ENCODE measurements at regions not wholly inside any gene's neighbourhood (a gene's known extent, or its start where the extent isn't known, plus 50 kb on each side); places are given as distances from the start of the nearest gene placed in this dataset.
"Not testable (repeated sequence)": the region's sequence is repeated elsewhere in the genome, so short reads cannot be mapped to it uniquely, and the experiment has no call there.

DNA sequence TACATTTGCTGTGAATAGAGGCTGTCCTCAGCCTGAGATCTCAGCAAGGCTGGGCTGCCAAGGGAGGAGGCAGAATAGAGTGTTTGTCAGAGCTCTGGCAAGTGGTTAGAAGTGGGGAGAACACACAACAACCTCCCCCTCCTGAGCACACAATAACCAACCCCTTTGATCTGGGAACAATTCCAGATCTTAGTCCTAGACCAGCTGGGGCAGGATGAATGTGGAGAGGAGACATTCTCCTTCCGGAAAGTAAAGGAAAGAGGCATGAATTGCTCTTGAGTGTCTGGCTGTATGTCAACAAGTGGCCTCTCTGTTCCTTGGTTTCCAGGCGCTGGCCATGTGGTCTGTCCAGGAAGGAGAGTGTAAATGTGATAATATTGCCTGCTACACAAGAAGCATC is 114.9 kb upstream of the TMTC4 start:
- peaks cover 0 to 12% (median 7%) of the 10 kb centered on the region in 3 donors for H3K27me3 Mint-ChIP-seq (ENCODE audit: low read depth in 3 of 3)
- H3K4me3 Mint-ChIP-seq: no peak overlapping the region
- H3K27ac Mint-ChIP-seq: no peak overlapping the region
- no peak for DNase-seq
- no peaks in the 10 kb centered on the region for H3K4me1 Mint-ChIP-seq
- no peaks in the 10 kb centered on the region for H3K36me3 Mint-ChIP-seq
- peaks cover 0 to 8% (median 3%) of the 10 kb centered on the region in 6 donors for H3K9me3 Mint-ChIP-seq

DNA sequence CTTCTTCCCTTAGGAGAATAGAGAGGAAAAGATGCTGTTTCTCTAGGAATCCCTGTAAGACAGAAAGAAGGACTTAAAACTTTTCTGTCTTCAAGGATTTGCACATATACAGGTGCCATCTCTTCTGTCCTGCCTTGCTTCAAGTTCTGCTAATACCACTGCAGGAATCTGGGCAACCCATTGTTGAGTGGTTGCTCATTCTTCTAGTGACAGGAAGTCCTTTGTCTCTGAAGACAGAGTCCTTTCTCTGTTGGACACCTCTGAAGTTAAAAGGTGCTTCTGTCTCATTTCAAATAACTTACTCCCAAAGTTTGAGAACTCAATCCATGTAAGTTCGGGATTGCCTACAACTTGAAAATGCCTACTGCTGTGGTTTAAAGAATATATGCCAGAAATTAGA is 114.4 kb upstream of the TMTC4 start:
- Mint-ChIP-seq H3K27me3 (ENCODE audit: low read depth in 3 of 3) (peaks cover 0 to 12% (median 7%) of the 10 kb centered on the region in 3 donors), H3K4me3 (no peak overlapping the region)

DNA sequence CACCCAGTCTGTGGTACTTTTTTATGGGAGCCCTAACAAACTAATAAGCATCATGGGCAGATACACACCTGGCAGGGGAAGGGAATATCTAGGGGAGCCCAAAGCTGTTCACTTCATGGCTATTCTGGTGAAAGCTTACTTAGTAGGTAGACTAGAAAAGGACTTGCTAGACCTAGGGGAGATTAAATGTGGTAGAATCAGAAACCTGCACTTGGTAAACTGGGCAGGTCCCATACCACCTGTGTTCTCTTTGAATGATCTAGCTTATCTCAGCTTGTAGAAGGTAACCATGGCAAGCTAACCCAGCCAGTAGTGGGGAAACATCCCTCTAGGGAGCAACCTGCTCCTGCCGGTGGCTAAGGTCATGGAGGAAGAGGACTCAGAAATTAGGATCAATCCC is 113.9 kb upstream of the TMTC4 start:
- H3K27me3 Mint-ChIP-seq (ENCODE audit: low read depth in 3 of 3): peaks cover 0 to 12% (median 7%) of the 10 kb centered on the region in 3 donors
- no peaks in the 10 kb centered on the region for H3K36me3 Mint-ChIP-seq
- H3K9me3 Mint-ChIP-seq: peaks cover 0 to 5% (median 3%) of the 10 kb centered on the region in 6 donors
- no peak for DNase-seq
- no peak overlapping the region for H3K27ac Mint-ChIP-seq
- no peaks in the 10 kb centered on the region for H3K4me1 Mint-ChIP-seq
- H3K4me3 Mint-ChIP-seq: no peak overlapping the region

More for the DNA sequence above, 114.4 kb upstream of the TMTC4 start:
- no peak overlapping the region for H3K27ac Mint-ChIP-seq
- H3K9me3 Mint-ChIP-seq: peaks cover 0 to 8% (median 3%) of the 10 kb centered on the region in 6 donors
- no peaks in the 10 kb centered on the region for H3K4me1 Mint-ChIP-seq
- no peak for DNase-seq
- H3K36me3 Mint-ChIP-seq: no peaks in the 10 kb centered on the region

GRCh38 chr13:100787899-100788298 is 113.3 kb upstream of the TMTC4 start:
- H3K36me3 Mint-ChIP-seq: no peaks in the 10 kb centered on the region
- no peak for DNase-seq
- H3K27me3 Mint-ChIP-seq (ENCODE audit: low read depth in 3 of 3): peaks cover 0 to 12% (median 7%) of the 10 kb centered on the region in 3 donors
- no peak overlapping the region for H3K27ac Mint-ChIP-seq
- peaks cover 0 to 4% (median 0%) of the 10 kb centered on the region in 6 donors for H3K9me3 Mint-ChIP-seq
- H3K4me3 Mint-ChIP-seq: no peak overlapping the region
- no peaks in the 10 kb centered on the region for H3K4me1 Mint-ChIP-seq

DNA sequence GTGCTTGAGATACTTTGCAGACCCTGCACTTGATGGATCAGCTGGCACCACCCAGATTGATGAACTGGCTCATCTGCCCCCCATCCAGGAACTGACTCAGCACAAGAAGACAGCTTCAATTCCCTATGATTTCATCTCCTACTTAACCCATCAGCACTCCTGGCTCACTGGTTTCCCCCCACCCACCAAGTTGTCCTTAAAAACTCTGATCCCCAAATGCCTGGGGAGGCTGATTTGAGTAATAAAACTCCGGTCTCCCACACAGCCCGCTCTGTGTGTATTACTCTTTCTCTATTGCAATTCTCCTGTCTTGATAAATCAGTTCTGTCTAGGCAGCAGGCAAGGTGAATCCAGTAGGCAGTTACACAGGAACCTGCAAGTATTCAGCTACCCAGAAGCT is 102.1 kb upstream of the TMTC4 start:
- H3K4me3 Mint-ChIP-seq; H3K9me3 Mint-ChIP-seq; DNase-seq; H3K27ac Mint-ChIP-seq; H3K27me3 Mint-ChIP-seq (ENCODE audit: low read depth in 3 of 3); H3K36me3 Mint-ChIP-seq; H3K4me1 Mint-ChIP-seq: not testable (repeated sequence)

GRCh38 chr13:100773923-100774663 is 99.5 kb upstream of the TMTC4 start:
- peaks cover 0 to 3% (median 0%) of the 10 kb centered on the region in 6 donors for H3K9me3 Mint-ChIP-seq
- H3K4me3 Mint-ChIP-seq: no peak overlapping the region
- H3K27me3 Mint-ChIP-seq (ENCODE audit: low read depth in 3 of 3): peaks cover 1 to 4% (median 2%) of the 10 kb centered on the region in 3 donors
- no peak overlapping the region for H3K27ac Mint-ChIP-seq
- no peaks in the 10 kb centered on the region for H3K36me3 Mint-ChIP-seq
- DNase-seq: no peak
- H3K4me1 Mint-ChIP-seq: no peaks in the 10 kb centered on the region

- Mint-ChIP-seq H3K36me3 (no peaks in the 10 kb centered on the region), H3K27ac (no peak overlapping the region), H3K27me3 (ENCODE audit: low read depth in 3 of 3) (peaks cover 1 to 4% (median 2%) of the 10 kb centered on the region in 3 donors), H3K4me1 (no peaks in the 10 kb centered on the region), H3K4me3 (no peak overlapping the region), H3K9me3 (peaks cover 0 to 1% (median 0%) of the 10 kb centered on the region in 6 donors)
- DNase-seq: no peak
Observed at GRCh38 chr13:100773429-100773828, 98.8 kb upstream of the TMTC4 start.

DNA sequence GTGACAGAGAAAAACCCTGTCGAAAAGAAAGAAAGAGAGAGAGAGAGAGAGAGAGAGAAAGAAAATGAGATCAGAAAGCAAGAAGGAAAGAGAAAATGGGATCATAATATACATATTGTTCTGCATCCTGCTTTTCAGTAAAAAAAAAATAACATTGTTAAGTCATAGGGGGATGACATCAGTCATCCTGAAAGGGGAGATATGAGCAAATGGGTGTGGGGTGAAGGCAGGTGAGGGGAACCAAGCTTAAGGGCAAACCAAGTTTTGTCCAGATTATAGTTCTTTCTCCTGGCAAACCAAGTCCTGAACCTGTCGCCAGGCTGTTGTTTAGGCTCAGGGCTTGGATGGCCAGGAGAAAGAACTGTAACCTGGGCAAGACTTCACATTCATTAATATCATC is 92.6 kb upstream of the TMTC4 start:
- Mint-ChIP-seq H3K27ac (no peak overlapping the region), H3K36me3 (no peaks in the 10 kb centered on the region), H3K4me1 (no peaks in the 10 kb centered on the region), H3K9me3 (no peaks in the 10 kb centered on the region), H3K27me3 (ENCODE audit: low read depth in 3 of 3) (peaks cover 0 to 11% (median 5%) of the 10 kb centered on the region in 3 donors), H3K4me3 (no peak overlapping the region)
- DNase-seq: no peak

DNA sequence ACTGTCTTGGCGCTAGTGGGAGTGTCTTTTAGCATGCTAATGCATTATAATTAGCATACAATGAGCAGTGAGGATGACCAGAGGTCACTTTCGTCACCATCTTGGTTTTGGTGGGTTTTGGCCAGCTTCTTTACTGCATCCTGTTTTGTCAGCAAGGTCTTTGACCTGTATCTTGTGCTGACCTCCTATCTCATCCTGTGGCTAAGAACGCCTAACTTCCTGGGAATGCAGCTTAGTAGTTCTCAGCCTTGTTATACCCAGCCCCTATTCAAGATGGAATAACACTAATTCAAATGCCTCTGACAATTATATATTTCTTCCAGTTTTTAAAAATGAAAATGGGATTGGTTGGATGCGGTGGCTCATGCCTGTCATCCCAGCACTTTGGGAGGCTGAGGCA is 92.0 kb upstream of the TMTC4 start:
- not testable (repeated sequence) for H3K36me3 Mint-ChIP-seq, H3K27ac Mint-ChIP-seq, H3K9me3 Mint-ChIP-seq, DNase-seq, H3K4me3 Mint-ChIP-seq, H3K4me1 Mint-ChIP-seq
- peaks cover 0 to 11% (median 5%) of the 10 kb centered on the region in 3 donors for H3K27me3 Mint-ChIP-seq (ENCODE audit: low read depth in 3 of 3)

GRCh38 chr13:100764937-100765336 is 90.3 kb upstream of the TMTC4 start:
- no peak overlapping the region for H3K27ac Mint-ChIP-seq
- H3K9me3 Mint-ChIP-seq: no peaks in the 10 kb centered on the region
- DNase-seq: no peak
- peaks cover 0 to 11% (median 5%) of the 10 kb centered on the region in 3 donors for H3K27me3 Mint-ChIP-seq (ENCODE audit: low read depth in 3 of 3)
- H3K4me3 Mint-ChIP-seq: no peak overlapping the region
- H3K36me3 Mint-ChIP-seq: no peaks in the 10 kb centered on the region
- H3K4me1 Mint-ChIP-seq: no peaks in the 10 kb centered on the region

GRCh38 chr13:100762126-100762525 is 87.5 kb upstream of the TMTC4 start:
- H3K4me1 Mint-ChIP-seq, DNase-seq, H3K27ac Mint-ChIP-seq, H3K36me3 Mint-ChIP-seq, H3K9me3 Mint-ChIP-seq, H3K4me3 Mint-ChIP-seq: not testable (repeated sequence)
- peaks cover 0 to 11% (median 7%) of the 10 kb centered on the region in 3 donors for H3K27me3 Mint-ChIP-seq (ENCODE audit: low read depth in 3 of 3)

- Mint-ChIP-seq H3K9me3 (no peaks in the 10 kb centered on the region), H3K4me3 (no peak overlapping the region), H3K27ac (no peak overlapping the region), H3K4me1 (no peaks in the 10 kb centered on the region), H3K36me3 (no peaks in the 10 kb centered on the region), H3K27me3 (ENCODE audit: low read depth in 3 of 3) (peaks cover 0 to 3% (median 3%) of the 10 kb centered on the region in 3 donors)
- DNase-seq: no peak
Observed at GRCh38 chr13:100755891-100756290, 81.3 kb upstream of the TMTC4 start.

DNA sequence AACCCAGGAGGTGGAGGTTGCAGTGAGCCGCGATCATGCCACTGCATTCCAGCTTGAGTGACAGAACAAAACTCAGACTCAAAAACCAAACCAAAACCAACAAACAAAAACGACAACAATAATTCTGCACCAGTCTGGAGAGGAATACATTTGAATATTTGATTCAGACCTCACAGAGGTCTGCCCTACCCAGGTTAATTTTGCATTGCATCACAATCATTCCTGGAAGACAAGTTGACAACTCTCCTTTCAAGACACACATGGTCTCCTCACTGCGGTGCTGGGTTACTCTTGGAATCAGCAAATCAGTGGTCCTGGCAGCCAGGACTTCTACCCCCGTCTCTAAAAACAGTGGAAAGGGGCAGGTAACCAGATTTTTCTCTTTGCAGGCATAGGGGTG is 79.9 kb upstream of the TMTC4 start:
- Mint-ChIP-seq H3K9me3 (no peaks in the 10 kb centered on the region), H3K27ac (no peak overlapping the region), H3K27me3 (ENCODE audit: low read depth in 3 of 3) (peaks cover 0 to 5% (median 3%) of the 10 kb centered on the region in 3 donors), H3K4me1 (no peaks in the 10 kb centered on the region), H3K4me3 (no peak overlapping the region), H3K36me3 (no peaks in the 10 kb centered on the region)
- DNase-seq: no peak

GRCh38 chr13:100753376-100753775 is 78.8 kb upstream of the TMTC4 start:
- Mint-ChIP-seq H3K27me3 (ENCODE audit: low read depth in 3 of 3) (peaks cover 0 to 3% (median 3%) of the 10 kb centered on the region in 3 donors), H3K4me1 (no peaks in the 10 kb centered on the region), H3K4me3 (no peak overlapping the region), H3K27ac (no peak overlapping the region), H3K9me3 (no peaks in the 10 kb centered on the region), H3K36me3 (no peaks in the 10 kb centered on the region)
- DNase-seq: no peak

GRCh38 chr13:100751826-100752225 is 77.2 kb upstream of the TMTC4 start:
- DNase-seq: no peak
- H3K27me3 Mint-ChIP-seq (ENCODE audit: low read depth in 3 of 3): peaks cover 0 to 3% (median 3%) of the 10 kb centered on the region in 3 donors
- H3K4me3 Mint-ChIP-seq: no peak overlapping the region

More at GRCh38 chr13:100751826-100752225, 77.2 kb upstream of the TMTC4 start:
- Mint-ChIP-seq H3K36me3 (no peaks in the 10 kb centered on the region), H3K4me1 (no peaks in the 10 kb centered on the region), H3K27ac (no peak overlapping the region), H3K9me3 (no peaks in the 10 kb centered on the region)

All from immature natural killer cell (primary cell).